ENCODE measurements at regions not wholly inside any gene's neighbourhood (a gene's known extent, or its start where the extent isn't known, plus 50 kb on each side); places are given as distances from the start of the nearest gene placed in this dataset.

DNA sequence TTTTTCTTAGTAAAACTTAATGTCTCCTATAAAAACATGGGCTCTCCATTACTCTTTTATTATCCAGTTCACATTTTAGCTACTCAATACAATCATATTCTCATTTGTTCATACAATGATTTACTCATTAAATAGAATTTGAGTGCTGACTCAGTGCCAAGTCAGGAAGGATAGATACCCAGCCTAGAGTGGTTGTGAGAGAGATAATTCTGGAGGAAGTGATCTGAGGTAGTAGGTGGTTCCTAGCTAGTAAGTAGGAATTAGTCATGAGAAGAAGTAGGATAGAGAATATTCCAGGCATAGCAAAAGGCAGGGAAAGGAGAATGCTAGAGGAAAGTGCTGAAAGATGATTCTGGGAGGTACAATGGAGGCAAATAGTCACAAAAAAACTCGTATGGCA, 133.5 kb upstream of the MBL2 start:
- H3K36me3 ChIP-seq = no peaks in the 10 kb centered on the region
- H3K4me1 ChIP-seq (ENCODE audit: insufficient read depth) = no peaks in the 10 kb centered on the region
- WGBS, 3 donors = 84 to 89% (median 85%) methylated on average over 1 of the region's 1 CpG
- no peak for TF ChIP-seq POLR2A (IDR thresholded peaks at IDR 0.05)
- TF ChIP-seq, protein P1, sequence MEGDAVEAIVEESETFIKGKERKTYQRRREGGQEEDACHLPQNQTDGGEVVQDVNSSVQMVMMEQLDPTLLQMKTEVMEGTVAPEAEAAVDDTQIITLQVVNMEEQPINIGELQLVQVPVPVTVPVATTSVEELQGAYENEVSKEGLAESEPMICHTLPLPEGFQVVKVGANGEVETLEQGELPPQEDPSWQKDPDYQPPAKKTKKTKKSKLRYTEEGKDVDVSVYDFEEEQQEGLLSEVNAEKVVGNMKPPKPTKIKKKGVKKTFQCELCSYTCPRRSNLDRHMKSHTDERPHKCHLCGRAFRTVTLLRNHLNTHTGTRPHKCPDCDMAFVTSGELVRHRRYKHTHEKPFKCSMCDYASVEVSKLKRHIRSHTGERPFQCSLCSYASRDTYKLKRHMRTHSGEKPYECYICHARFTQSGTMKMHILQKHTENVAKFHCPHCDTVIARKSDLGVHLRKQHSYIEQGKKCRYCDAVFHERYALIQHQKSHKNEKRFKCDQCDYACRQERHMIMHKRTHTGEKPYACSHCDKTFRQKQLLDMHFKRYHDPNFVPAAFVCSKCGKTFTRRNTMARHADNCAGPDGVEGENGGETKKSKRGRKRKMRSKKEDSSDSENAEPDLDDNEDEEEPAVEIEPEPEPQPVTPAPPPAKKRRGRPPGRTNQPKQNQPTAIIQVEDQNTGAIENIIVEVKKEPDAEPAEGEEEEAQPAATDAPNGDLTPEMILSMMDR (IDR thresholded peaks at IDR 0.05) = no peak
- H3K27ac ChIP-seq = no peak overlapping the region
- no peak overlapping the region for H3K4me3 ChIP-seq
- H3K27me3 ChIP-seq = no peaks in the 10 kb centered on the region
- intact Hi-C loops (cut with DNase I) = no loop called here
- no peak for DNase-seq
- H3K9me3 ChIP-seq = no peaks in the 10 kb centered on the region

DNA sequence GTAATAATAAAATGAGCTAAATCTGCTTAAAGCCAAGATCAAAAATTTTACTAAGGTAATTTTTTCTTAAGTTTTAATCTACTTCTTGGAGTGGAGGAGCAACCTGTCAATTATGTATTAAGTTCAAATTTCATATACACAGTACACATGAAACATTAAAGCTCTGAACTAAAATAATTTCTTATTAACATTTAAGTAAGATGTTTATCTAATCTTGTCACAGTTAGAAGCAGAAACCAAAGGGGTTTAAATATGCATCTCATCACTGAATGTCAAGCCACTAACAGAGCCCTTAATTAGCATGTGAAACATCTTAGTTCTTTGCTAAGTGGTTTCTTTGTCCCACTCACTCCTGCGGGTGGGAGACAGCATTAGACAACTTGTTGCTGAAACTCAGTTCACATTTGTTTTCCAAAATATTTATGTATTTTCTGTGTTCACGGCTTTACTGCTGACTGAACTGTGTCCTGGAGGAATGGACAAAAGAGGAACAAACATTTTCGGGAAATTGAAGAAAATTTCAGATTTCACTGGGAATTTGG, 130.9 kb upstream of the MBL2 start:
- Histone ChIP-seq H3K27me3 (no peaks in the 10 kb centered on the region), H3K9me3 (no peaks in the 10 kb centered on the region), H3K36me3 (no peaks in the 10 kb centered on the region), H3K4me1 (ENCODE audit: insufficient read depth) (no peaks in the 10 kb centered on the region), H3K4me3 (no peak overlapping the region), H3K27ac (no peak overlapping the region)
- WGBS, 3 donors = 47 to 67% (median 61%) methylated on average over 3 of the region's 3 CpGs
- DNase-seq = no peak
- intact Hi-C loops (cut with DNase I) = no loop called here
- no peak for TF ChIP-seq EP300 (IDR thresholded peaks at IDR 0.05)
- no peak for TF ChIP-seq POLR2A (IDR thresholded peaks at IDR 0.05)
- TF ChIP-seq, protein P1 (IDR thresholded peaks at IDR 0.05) = no peak

DNA sequence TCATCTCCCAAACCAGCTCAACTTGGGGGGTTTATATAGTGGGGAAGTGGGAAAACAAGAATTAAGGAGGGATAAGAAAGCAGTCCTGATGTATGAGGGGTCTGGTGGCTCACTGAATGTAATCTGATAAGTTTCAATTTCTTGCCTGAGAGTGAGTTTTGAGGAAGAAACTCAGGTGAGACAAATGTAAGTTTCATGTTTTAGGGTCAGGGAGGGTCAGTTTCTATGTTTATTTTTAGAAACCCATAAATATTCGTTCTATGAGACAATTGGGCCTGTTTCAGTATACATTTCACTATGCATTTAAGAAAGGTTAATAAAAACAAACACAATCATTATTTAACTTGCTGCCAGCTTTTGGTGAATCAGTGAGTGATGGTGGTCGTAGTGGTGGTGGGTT, 128.0 kb upstream of the MBL2 start:
- H3K27me3 ChIP-seq = no peaks in the 10 kb centered on the region
- no peaks in the 10 kb centered on the region for H3K4me1 ChIP-seq (ENCODE audit: insufficient read depth)
- H3K4me3 ChIP-seq = no peak overlapping the region
- no peak for TF ChIP-seq EP300 (IDR thresholded peaks at IDR 0.05)
- no peak for TF ChIP-seq POLR2A (IDR thresholded peaks at IDR 0.05)
- TF ChIP-seq, protein P1 (IDR thresholded peaks at IDR 0.05) = no peak
- intact Hi-C loops (cut with DNase I) = no loop called here
- no peaks in the 10 kb centered on the region for H3K9me3 ChIP-seq
- no peak for DNase-seq
- H3K27ac ChIP-seq = no peak overlapping the region
- no peaks in the 10 kb centered on the region for H3K36me3 ChIP-seq
- 41 to 49% (median 43%) methylated on average over 2 of the region's 2 CpGs for WGBS, 3 donors

DNA sequence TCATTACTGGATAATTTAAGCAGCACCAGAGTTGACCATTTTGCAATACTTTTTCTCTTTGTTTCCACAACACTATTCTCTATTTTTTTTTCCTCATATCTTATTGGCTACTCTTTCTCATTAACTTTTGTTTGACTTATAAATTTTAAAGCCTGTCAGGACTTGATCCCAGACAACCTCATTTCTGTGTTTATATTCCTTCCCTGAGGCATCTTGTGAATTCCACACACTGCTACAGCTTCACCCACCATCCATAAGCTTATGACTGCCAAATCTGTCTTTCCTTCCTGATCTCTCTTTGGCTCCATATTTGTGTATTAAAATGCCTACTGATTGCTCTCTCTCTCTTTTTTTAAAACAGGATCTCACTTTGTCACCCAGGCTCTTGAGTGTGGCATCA, 124.6 kb upstream of the MBL2 start:
- Histone ChIP-seq H3K4me3 (no peak overlapping the region), H3K27me3 (no peaks in the 10 kb centered on the region), H3K4me1 (ENCODE audit: insufficient read depth) (no peaks in the 10 kb centered on the region), H3K36me3 (no peaks in the 10 kb centered on the region), H3K27ac (no peak overlapping the region), H3K9me3 (no peaks in the 10 kb centered on the region)
- intact Hi-C loops (cut with DNase I) = no loop called here
- TF ChIP-seq POLR2A (IDR thresholded peaks at IDR 0.05) = no peak
- no peak for TF ChIP-seq EP300 (IDR thresholded peaks at IDR 0.05)
- TF ChIP-seq, protein P1 (IDR thresholded peaks at IDR 0.05) = no peak
- DNase-seq = no peak

DNA sequence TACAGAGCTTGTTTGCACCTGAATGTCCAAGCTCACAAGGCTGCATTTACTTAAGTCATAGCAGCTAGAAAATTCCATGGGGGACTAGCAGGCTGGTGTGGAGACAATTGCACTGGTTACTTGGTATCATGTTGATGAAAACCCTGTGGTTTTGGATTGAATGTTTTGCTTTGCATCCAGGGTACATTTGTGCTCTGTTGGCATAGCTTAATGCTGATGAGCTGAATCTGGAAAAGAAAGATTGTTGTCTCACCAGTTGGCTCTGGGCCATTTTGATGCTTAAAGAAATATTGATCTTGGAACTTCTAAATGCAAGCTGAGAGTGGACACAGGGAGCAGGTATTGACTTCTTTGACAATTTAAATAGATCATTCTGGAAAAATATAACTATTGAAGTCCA, 122.5 kb upstream of the MBL2 start:
- Histone ChIP-seq H3K36me3 (no peaks in the 10 kb centered on the region), H3K9me3 (no peaks in the 10 kb centered on the region), H3K4me3 (no peak overlapping the region), H3K27me3 (no peaks in the 10 kb centered on the region), H3K27ac (no peak overlapping the region), H3K4me1 (ENCODE audit: insufficient read depth) (no peaks in the 10 kb centered on the region)
- TF ChIP-seq EP300 (IDR thresholded peaks at IDR 0.05) (no peak), POLR2A (IDR thresholded peaks at IDR 0.05) (no peak)
- TF ChIP-seq, protein P1 (IDR thresholded peaks at IDR 0.05) = no peak
- intact Hi-C loops (cut with DNase I) = no loop called here
- DNase-seq = no peak
